Loucy (cell line): ENCODE measurements at regions not wholly inside any gene's neighbourhood (a gene's known extent, or its start where the extent isn't known, plus 50 kb on each side); places are given as distances from the start of the nearest gene placed in this dataset.

Source experiments
- H2AFZ ChIP-seq: fragments of 200-600 bp; sonication (generic); 2 replicates; pipeline ENCODE4 v1.6.0; 2016; ENCODE audit warnings: antibody characterized with exemption, mild to moderate bottlenecking, low read length, moderate library complexity
- H3F3A ChIP-seq: fragments of 200-600 bp; 2 replicates; pipeline ENCODE4 v1.6.0; 2016; ENCODE audit warnings: antibody characterized with exemption, low read depth, mild to moderate bottlenecking
- H3K27me3 ChIP-seq: fragments of 200-600 bp; sonication (generic); 2 replicates; pipeline ENCODE4 v1.6.1; 2014; ENCODE audit warnings: low read length, mild to moderate bottlenecking; ENCODE audit not compliant: insufficient read depth, poor library complexity, severe bottlenecking
- H3K36me3 ChIP-seq: fragments of 200-600 bp; sonication (generic); 2 replicates; pipeline ENCODE4 v1.6.1; 2016; ENCODE audit warnings: low read length; ENCODE audit not compliant: insufficient read depth
- H3K4me1 ChIP-seq: fragments of 200-600 bp; sonication (generic); 2 replicates; pipeline ENCODE4 v1.5.1; 2014; ENCODE audit warnings: low read length, mild to moderate bottlenecking; ENCODE audit not compliant: insufficient read depth, poor library complexity, severe bottlenecking
- H3K4me2 ChIP-seq: fragments of 200-600 bp; sonication (generic); 2 replicates; pipeline ENCODE4 v1.6.0; 2014; ENCODE audit warnings: antibody characterized with exemption, low read length, low read depth, mild to moderate bottlenecking; ENCODE audit not compliant: poor library complexity, severe bottlenecking
- H3K4me3 ChIP-seq: fragments of 200-600 bp; sonication (generic); 2 replicates; pipeline ENCODE4 v1.5.1; 2014; ENCODE audit warnings: low read length, mild to moderate bottlenecking, mixed read lengths; ENCODE audit not compliant: poor library complexity, severe bottlenecking
- H3K79me2 ChIP-seq: fragments of 200-600 bp; sonication (generic); 2 replicates; pipeline ENCODE4 v1.6.1; 2014; ENCODE audit warnings: low read length; ENCODE audit not compliant: insufficient read depth
- H3K9ac ChIP-seq: fragments of 200-600 bp; sonication (generic); 2 replicates; pipeline ENCODE4 v1.6.0; 2014; ENCODE audit warnings: mild to moderate bottlenecking, low read depth, low read length, moderate library complexity; ENCODE audit not compliant: poor library complexity, severe bottlenecking
- H3K9me2 ChIP-seq: fragments of 200-600 bp; sonication (generic); replicated peaks from 2 replicates; pipeline ENCODE4 v1.6.1; 2016; ENCODE audit warnings: low read depth, low read length, mixed read lengths
- H3K9me3 ChIP-seq: fragments of 200-600 bp; sonication (generic); 2 replicates; pipeline ENCODE4 v1.6.1; 2014; ENCODE audit warnings: mild to moderate bottlenecking, antibody characterized with exemption, low read length, low read depth; ENCODE audit not compliant: insufficient read depth
- H4K20me1 ChIP-seq: fragments of 200-600 bp; sonication (generic); 2 replicates; pipeline ENCODE4 v1.6.0; 2014; ENCODE audit warnings: antibody characterized with exemption, low read length, mild to moderate bottlenecking; ENCODE audit not compliant: insufficient read depth, poor library complexity, severe bottlenecking
- CTCF ChIP-seq: fragments of 200-600 bp; sonication (generic); conservative IDR thresholded peaks from 2 replicates; pipeline ENCODE4 v1.5.1; 2014; ENCODE audit warnings: mild to moderate bottlenecking, antibody characterized with exemption, low read length
- EZH2phosphoT487 ChIP-seq: fragments of 200-600 bp; IDR thresholded peaks from 2 replicates; pipeline ENCODE4 v1.6.1; 2018; ENCODE audit warnings: antibody characterized with exemption, mild to moderate bottlenecking, moderate library complexity, borderline replicate concordance

- H3K27me3 ChIP-seq: no peaks in the 10 kb centered on the region
- H4K20me1 ChIP-seq: no peaks in the 10 kb centered on the region
- no peaks in the 10 kb centered on the region for H3K36me3 ChIP-seq
- no peak for TF ChIP-seq CTCF
- TF ChIP-seq EZH2phosphoT487: no peak
- no peak overlapping the region for H3K9ac ChIP-seq
- H3K9me3 ChIP-seq: no peaks in the 10 kb centered on the region
- no peaks in the 10 kb centered on the region for H3K79me2 ChIP-seq
- no peak overlapping the region for H2AFZ ChIP-seq
- peaks cover 19% of the 10 kb centered on the region for H3K4me1 ChIP-seq
- H3F3A ChIP-seq: no peaks in the 10 kb centered on the region
- H3K4me2 ChIP-seq: no peak overlapping the region
- H3K9me2 ChIP-seq: no peaks in the 10 kb centered on the region
- H3K4me3 ChIP-seq: no peak overlapping the region
Measured at GRCh38 chr20:8983478-8984345, 85.2 kb upstream of the PLCB4 start.

- no peaks in the 10 kb centered on the region for H4K20me1 ChIP-seq
- no peak overlapping the region for H3K4me3 ChIP-seq
- TF ChIP-seq CTCF (no peak), EZH2phosphoT487 (no peak)
- H3K36me3 ChIP-seq: no peaks in the 10 kb centered on the region
- H2AFZ ChIP-seq: no peak overlapping the region
- H3K4me1 ChIP-seq: peaks cover 11% of the 10 kb centered on the region
- no peak overlapping the region for H3K9ac ChIP-seq
- no peaks in the 10 kb centered on the region for H3K27me3 ChIP-seq
- H3K79me2 ChIP-seq: no peaks in the 10 kb centered on the region
- H3F3A ChIP-seq: no peaks in the 10 kb centered on the region
- H3K4me2 ChIP-seq: no peak overlapping the region
- no peaks in the 10 kb centered on the region for H3K9me2 ChIP-seq
- H3K9me3 ChIP-seq: no peaks in the 10 kb centered on the region
Measured at GRCh38 chr20:8986631-8987030, 82.3 kb upstream of the PLCB4 start.

- H3K4me3 ChIP-seq: no peak overlapping the region
- TF ChIP-seq EZH2phosphoT487 (no peak), CTCF (no peak)
- peaks cover 19% of the 10 kb centered on the region for H3K4me1 ChIP-seq
- no peaks in the 10 kb centered on the region for H3K9me3 ChIP-seq
- no peaks in the 10 kb centered on the region for H4K20me1 ChIP-seq
- H3K9ac ChIP-seq: no peak overlapping the region
- no peak overlapping the region for H2AFZ ChIP-seq
- H3K9me2 ChIP-seq: no peaks in the 10 kb centered on the region
- H3K27me3 ChIP-seq: no peaks in the 10 kb centered on the region
- H3F3A ChIP-seq: peaks cover 5% of the 10 kb centered on the region; the same call in 1 of the 2 replicates
- H3K79me2 ChIP-seq: no peaks in the 10 kb centered on the region
- H3K36me3 ChIP-seq: no peaks in the 10 kb centered on the region
- no peak overlapping the region for H3K4me2 ChIP-seq
Measured at GRCh38 chr20:8990770-8991169, 78.1 kb upstream of the PLCB4 start.
